ENCODE measurements at regions not wholly inside any gene's neighbourhood (a gene's known extent, or its start where the extent isn't known, plus 50 kb on each side); places are given as distances from the start of the nearest gene placed in this dataset.

GRCh38 chrX:98203800-98204199 lies 1320.1 kb downstream of the RPA4 start:
- TF ChIP-seq CTCF (IDR thresholded peaks at IDR 0.05) (no peak), POLR2A (IDR thresholded peaks at IDR 0.05) (no peak)
